Bronchial epithelial cell (primary cell): ENCODE measurements at regions not wholly inside any gene's neighbourhood (a gene's known extent, or its start where the extent isn't known, plus 50 kb on each side); places are given as distances from the start of the nearest gene placed in this dataset.

Experiments
- DNase-seq: peaks from one replicate; pipeline ENCODE4 v3.0.0-alpha.2; 2010; ENCODE audit warnings: low read depth
- FAIRE-seq: peaks from 2 replicates; lab custom pipeline; 2011; peaks lifted over from hg19 to GRCh38; lab: Jason Lieb, UNC
- H3K27me3 ChIP-seq: 2 replicates; pipeline ENCODE4 v1.5.1; 2011; ENCODE audit warnings: low read length; ENCODE audit not compliant: control insufficient read depth, insufficient read depth
- H3K36me3 ChIP-seq: 2 replicates; pipeline ENCODE4 v1.5.1; 2011; ENCODE audit warnings: low read length; ENCODE audit not compliant: control insufficient read depth, insufficient read depth
- H3K4me3 ChIP-seq: 2 replicates; pipeline ENCODE4 v1.5.1; 2011; ENCODE audit warnings: mild to moderate bottlenecking, low read depth, low read length, control low read depth
- TF ChIP-seq, protein P1 (sequence below): IDR thresholded peaks from 2 replicates; pipeline ENCODE4 v1.5.1; 2011; ENCODE audit warnings: mild to moderate bottlenecking, moderate library complexity, low read length, control low read depth, inconsistent platforms; ENCODE audit not compliant: insufficient read depth, severe bottlenecking

DNA sequence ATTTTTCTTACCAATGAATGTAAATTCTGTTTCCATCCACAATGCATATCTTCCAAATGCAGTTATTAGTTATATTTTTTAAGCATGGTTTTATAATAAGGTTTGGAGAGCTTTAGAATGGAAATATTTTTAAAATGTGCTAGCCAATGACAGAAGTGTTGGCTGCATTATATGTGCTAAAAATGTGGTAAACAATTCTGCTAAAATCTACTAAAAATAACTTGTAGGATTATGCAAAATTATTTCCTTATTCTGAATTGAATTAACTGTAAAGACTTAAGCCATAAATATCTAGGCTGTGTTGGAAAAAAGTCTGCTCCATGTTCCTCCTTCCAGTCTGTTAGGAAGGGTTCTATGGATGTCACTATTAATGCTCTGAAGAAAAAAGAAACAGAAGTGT lies 503.3 kb downstream of the PRR16 start:
- FAIRE-seq, result no peak
- Histone ChIP-seq H3K36me3 (no peaks in the 10 kb centered on the region), H3K27me3 (no peaks in the 10 kb centered on the region), H3K4me3 (no peak overlapping the region)
- DNase-seq, result no peak
- TF ChIP-seq, protein P1, sequence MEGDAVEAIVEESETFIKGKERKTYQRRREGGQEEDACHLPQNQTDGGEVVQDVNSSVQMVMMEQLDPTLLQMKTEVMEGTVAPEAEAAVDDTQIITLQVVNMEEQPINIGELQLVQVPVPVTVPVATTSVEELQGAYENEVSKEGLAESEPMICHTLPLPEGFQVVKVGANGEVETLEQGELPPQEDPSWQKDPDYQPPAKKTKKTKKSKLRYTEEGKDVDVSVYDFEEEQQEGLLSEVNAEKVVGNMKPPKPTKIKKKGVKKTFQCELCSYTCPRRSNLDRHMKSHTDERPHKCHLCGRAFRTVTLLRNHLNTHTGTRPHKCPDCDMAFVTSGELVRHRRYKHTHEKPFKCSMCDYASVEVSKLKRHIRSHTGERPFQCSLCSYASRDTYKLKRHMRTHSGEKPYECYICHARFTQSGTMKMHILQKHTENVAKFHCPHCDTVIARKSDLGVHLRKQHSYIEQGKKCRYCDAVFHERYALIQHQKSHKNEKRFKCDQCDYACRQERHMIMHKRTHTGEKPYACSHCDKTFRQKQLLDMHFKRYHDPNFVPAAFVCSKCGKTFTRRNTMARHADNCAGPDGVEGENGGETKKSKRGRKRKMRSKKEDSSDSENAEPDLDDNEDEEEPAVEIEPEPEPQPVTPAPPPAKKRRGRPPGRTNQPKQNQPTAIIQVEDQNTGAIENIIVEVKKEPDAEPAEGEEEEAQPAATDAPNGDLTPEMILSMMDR, result no peak

DNA sequence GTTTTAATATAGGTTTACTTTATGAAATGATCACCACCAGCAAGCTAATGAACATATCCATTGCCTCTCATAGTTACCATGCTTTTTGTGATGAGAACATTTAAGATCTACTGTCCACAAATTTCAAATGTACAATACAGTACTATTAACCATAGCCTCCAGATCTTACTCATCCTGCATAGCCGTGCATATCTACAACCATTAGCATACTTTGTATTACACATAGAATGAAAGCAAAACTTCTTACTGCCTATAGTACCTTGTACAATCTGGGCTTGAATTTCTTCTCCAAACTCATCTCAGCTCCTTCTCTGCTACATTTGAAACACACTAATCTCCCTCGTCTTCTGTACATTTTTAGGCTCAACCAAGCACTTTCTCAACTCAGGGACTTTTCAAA lies 510.6 kb downstream of the PRR16 start:
- H3K4me3 ChIP-seq, result no peak overlapping the region
- TF ChIP-seq, protein P1, result no peak
- H3K27me3 ChIP-seq, result no peaks in the 10 kb centered on the region
- FAIRE-seq, result no peak
- DNase-seq, result no peak
- no peaks in the 10 kb centered on the region for H3K36me3 ChIP-seq

DNA sequence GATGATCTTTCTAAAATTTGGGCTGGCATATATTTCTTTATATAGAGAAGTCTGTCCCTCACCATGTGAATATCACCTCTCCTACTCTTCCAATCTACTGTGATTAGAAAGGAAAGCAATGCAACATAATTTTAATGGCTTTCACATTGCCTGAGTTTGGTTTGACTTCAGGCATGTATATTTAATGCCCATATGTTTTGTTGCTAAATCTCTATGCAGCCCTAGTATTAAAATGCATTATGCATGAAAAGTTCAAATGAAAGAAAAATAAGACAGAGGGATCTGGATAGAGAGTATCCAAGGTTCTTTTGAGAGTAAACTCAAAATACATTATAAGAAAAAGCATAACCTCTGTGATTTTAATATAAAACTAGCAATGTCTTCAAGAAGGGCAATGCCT lies 518.3 kb downstream of the PRR16 start:
- FAIRE-seq (no peak), DNase-seq (no peak)
- Histone ChIP-seq H3K4me3 (no peak overlapping the region), H3K27me3 (no peaks in the 10 kb centered on the region), H3K36me3 (no peaks in the 10 kb centered on the region)
- TF ChIP-seq, protein P1, result no peak

DNA sequence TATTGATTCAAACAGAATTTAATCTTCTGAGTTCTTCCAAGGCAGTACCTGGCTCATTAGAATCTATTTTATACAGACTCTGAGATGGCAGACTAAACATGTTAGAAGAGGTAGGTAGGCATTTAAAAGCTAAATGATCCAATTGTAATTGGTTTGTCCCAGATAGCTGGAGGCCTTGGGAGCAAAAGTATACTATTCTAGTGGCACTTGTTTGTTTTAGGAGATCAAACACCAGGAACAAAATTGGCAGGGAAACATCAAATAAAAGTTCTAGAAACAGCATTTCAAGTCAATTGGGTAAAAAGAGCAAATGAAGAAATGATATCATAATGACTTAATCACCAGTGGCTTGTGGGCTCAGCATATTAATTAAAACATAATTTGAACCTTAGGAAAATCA lies 521.4 kb downstream of the PRR16 start:
- H3K36me3 ChIP-seq, result no peaks in the 10 kb centered on the region
- TF ChIP-seq, protein P1, result no peak
- no peaks in the 10 kb centered on the region for H3K27me3 ChIP-seq
- DNase-seq (no peak), FAIRE-seq (no peak)
- no peak overlapping the region for H3K4me3 ChIP-seq

DNA sequence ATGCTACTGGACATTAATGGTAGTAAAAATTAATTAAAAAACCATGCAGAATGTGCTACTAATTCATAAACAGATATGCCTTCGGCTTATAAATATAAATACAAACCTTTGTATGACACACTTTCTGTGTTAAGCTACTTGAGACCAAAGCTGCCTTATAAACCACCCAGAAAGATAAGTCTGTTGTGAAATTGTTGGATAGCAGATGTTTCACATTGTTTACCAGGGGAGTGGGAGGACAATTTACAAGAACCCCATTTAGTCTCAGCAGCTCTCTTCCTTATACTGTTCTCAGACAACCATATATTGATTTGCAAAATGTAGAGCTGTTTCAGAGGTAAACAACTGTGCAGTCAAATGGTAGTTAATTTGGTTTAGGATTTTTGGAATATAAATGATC lies 524.4 kb downstream of the PRR16 start:
- Histone ChIP-seq H3K27me3 (no peaks in the 10 kb centered on the region), H3K4me3 (no peak overlapping the region), H3K36me3 (no peaks in the 10 kb centered on the region)
- TF ChIP-seq, protein P1, result no peak
- FAIRE-seq (no peak), DNase-seq (no peak)

DNA sequence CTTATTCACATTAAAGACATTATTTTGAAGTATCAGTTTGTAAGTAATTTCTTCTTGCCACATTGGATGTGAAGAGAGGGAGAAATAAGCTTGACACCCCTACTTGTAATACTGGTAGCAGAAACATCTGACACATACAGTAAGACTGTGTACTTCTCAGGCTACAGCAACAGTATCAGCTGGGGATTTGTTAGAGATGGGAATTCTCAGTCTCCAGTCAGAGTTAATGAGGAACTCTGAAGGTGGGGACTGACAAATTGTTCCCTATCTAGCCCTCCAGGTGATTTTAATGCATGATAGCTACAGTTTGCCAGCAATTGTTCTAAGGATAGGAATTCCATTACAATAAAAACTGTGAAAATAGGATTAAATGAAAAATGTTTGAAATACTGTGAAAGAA lies 524.8 kb downstream of the PRR16 start:
- Histone ChIP-seq H3K36me3 (no peaks in the 10 kb centered on the region), H3K27me3 (no peaks in the 10 kb centered on the region), H3K4me3 (no peak overlapping the region)
- DNase-seq (no peak), FAIRE-seq (no peak)
- TF ChIP-seq, protein P1, result no peak
